Left colon (tissue), 2 donors: ENCODE measurements at regions not wholly inside any gene's neighbourhood (a gene's known extent, or its start where the extent isn't known, plus 50 kb on each side); places are given as distances from the start of the nearest gene placed in this dataset.
"Not testable (repeated sequence)": the region's sequence is repeated elsewhere in the genome, so short reads cannot be mapped to it uniquely, and the experiment has no call there.

Experiments used
- ATAC-seq: fragments of 200-7000 bp; cut with Tn5 transposase; one replicate; pipeline ENCODE4 v1.9.1; 2020; ENCODE audit warnings: mild to moderate bottlenecking, moderate library complexity
- DNase-seq, 2 donors: peaks; one replicate each; pipeline ENCODE4 v3.0.0-alpha.2; 2020
- intact Hi-C, 2 donors: fragments of 100-400 bp; cut with DNase I in 1 of 2; cut with micrococcal nuclease in 1 of 2; formaldehyde crosslinking; loops; one replicate each; pipeline versions ENCODE4 v1.11.2 to v1.14.0; 2022; cut with DNase I, micrococcal nuclease
- donor health status: DM: no; HTN: no; CAD: no.
- donor health status: DM: yes; HTN: yes; CAD: no.

DNA sequence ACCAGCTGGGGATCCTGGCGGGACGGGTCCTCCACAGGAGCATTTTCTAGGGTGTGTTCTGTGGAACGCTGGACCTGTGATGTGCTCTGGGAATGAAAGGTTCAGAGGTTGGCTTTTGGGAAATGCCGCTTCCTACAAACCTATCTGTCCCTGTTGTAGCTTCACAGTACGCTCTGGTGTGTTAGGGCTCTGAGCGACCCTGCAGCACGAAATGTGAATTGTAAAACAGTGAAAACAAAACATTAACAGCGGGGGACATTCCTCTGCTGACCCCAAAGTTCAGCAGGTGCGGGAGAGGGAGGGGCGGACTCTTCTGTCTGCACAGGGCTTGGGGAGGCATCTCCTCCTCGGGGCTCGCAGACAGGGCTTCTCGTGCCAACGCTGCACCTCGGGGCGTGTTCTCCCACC is 155.9 kb downstream of the NRN1 start:
- DNase-seq (peak in 1 of 2 donors; percentile 16), ATAC-seq (peak; percentile 57)
- intact Hi-C loops: no loop called here

- ATAC-seq: no peak
- no peak for DNase-seq
- intact Hi-C loops: no loop called here
These were observed 159.8 kb downstream of the NRN1 start for GRCh38 chr6:5846889-5847288.

- intact Hi-C loops: no loop called here
- DNase-seq (no peak), ATAC-seq (no peak)
These were observed 160.4 kb downstream of the NRN1 start for GRCh38 chr6:5846335-5846734.

DNA sequence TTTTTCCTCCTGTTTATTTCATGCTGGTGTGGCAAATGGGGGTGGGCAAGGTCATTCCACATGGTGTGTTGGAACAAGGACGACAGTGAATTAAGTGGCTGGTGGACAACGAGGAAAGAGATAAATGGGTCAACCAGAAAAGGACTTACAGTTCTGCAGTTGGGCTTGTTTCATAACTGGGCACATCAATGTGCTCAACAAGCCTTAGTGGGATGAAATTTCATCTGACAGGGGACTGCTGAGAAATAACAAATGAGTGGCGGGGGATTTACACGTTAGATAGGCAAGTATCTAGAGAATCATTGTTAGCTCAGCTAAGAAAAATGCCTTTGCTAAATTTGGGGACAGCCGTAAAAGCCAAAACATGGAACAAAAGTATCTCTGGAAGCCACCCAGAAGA is 163.6 kb downstream of the NRN1 start:
- DNase-seq (no peak), ATAC-seq (no peak)
- intact Hi-C loops: no loop called here

DNA sequence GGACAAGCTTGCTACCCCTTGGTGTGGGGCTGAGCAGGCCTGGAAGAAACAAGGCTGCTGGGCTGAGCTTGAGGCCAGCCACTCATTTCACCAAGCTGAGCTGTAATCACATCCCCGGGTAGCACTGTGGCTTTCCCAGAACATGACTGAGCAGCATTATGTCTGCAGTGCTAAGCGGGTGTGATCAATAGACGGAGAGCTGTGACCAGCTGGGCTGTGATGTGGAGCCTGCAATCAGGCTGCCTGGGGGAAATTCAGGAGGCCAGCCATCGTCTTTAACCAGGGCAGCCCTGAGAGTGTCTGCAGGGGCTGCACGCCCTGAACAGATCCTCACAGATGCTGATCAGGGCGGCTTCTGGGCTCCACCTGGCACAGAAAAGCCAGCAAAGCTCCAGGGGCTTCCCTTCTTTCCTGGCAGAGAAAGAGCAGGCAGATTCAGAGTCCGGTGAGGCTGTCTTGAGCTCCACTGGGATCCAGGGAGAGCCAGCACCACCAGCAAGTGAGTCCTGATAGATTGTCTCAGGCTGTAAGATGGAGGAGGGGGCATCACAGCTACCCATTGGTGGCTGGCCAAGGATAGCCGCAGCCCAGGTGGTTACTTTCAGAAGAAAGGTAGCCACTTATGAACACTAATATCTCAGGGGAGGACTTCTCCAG is 165.9 kb downstream of the NRN1 start:
- DNase-seq: no peak
- intact Hi-C loops: no loop called here
- ATAC-seq: no peak

DNA sequence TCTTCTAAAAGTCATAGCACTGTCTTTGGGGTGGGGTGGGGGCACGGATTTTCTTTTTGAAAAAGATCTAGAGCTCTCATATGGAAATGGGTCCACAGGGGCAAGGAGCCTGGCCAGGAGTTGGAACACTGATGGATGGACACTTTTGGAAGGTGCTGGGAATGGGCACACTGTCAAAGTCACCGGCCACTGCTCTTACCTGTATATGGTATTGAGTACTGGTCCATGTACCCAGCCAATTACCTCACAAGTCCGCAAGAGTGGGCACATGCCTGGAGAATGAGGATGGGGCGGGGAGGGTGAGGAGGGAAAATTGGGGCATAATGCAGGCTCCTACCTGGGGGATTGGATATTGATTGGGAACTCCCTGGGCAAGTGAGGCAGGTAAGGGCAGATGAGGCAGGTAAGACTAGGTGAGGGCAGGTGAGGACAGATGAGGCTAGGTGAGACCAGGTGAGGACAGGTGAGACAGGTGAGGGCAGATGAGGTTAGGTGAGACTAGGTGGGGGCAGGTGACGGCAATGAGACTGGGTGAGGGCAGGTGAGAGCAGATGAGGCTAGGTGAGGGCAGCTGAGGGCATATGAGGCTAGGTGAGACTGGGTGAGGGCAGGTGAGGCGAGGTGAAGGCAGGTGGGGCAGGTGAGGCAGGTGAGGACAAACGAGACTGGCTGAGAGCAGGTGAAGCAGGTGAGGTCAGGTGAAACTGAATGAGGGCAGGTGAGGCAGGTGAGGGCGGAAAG is 167.9 kb downstream of the NRN1 start:
- intact Hi-C loops: no loop called here
- ATAC-seq (no peak), DNase-seq (no peak)

DNA sequence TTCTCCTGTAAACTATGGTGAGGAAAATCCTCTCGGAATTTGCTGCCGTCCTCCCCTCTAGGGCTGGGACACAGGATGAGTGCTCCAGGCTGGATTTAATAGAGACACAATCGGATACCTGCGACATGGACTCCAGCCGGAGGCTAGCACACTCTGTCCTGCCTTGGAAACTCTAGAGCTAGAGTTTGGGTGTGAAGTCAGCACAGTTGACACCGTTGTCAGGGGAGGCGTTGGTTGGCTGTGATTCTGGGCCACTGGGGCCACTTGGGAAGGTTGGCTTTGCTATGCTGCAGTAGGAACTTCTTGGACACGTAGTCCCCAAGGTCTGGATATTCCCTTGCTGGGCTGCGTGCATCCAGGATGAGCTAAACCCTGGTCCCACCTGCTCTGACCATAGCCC is 169.4 kb downstream of the NRN1 start:
- DNase-seq: no peak
- intact Hi-C loops: no loop called here
- ATAC-seq: no peak

- ATAC-seq, DNase-seq, intact Hi-C loops: not testable (repeated sequence)
These were observed 170.1 kb downstream of the NRN1 start for GRCh38 chr6:5836597-5836996.

DNA sequence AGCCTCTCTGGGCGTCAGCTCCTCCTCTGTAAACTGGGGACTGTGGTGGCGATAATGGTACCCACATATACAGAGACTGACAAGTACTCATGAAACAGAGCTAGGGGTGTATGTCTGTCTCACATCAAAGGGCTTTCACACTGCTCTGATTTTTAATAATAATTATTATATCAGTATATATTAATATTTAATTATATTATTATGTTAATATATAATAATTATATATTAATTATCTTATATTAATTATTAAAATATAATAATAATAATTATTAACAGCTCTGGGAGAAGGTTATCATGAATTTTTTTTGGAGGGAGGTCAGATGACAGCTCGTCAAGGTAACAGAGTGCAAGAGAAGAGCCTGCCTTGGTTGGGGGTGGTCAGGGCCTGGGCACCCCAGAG is 173.6 kb downstream of the NRN1 start:
- ATAC-seq (no peak), DNase-seq (no peak)
- intact Hi-C loops: no loop called here

GRCh38 chr6:5832668-5833067 is 174.1 kb downstream of the NRN1 start:
- intact Hi-C loops: no loop called here
- ATAC-seq: no peak
- DNase-seq: no peak

DNA sequence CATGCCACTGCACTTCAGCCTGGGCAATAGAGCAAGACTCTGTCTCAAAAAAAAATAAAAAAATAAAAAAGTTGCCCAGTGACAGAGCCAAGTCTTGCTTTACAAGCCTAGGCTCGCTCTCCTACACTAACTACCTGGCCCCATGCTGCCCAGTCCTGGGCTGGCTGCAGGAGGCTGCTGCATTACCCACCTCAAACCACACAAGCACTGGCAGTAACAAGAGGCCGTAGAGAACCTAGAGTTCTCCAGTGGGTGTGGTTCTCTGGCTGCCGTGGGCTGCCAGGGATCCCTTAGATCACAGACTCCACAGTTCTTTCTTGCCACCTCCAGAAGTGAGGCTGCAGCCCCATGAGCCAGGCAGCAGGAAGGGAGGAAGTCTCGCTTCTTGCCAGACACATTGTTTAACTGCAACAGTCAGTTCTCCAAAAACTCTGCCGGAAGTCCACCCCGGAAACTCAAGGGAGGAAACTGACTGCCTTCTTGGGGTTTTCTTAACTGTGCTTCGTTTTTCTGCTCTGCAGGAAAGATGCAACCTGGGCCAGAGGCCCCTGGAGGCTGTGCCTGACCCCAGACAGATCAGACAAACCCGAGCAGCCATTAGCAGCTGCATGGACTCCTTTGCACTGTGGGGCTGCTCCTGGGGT is 175.4 kb downstream of the NRN1 start:
- ATAC-seq: peak; percentile 15
- intact Hi-C loops: not testable (repeated sequence)
- peak in 1 of 2 donors; percentile 19 for DNase-seq

- DNase-seq (no peak), ATAC-seq (no peak)
- intact Hi-C loops: loop anchor here in 1 of 2 donors (5.0 kb wide), 1 partner anchor 44 kb away; no protein-coding TSS in a partner anchor
These were observed 178.4 kb downstream of the NRN1 start for GRCh38 chr6:5828296-5828695.

DNA sequence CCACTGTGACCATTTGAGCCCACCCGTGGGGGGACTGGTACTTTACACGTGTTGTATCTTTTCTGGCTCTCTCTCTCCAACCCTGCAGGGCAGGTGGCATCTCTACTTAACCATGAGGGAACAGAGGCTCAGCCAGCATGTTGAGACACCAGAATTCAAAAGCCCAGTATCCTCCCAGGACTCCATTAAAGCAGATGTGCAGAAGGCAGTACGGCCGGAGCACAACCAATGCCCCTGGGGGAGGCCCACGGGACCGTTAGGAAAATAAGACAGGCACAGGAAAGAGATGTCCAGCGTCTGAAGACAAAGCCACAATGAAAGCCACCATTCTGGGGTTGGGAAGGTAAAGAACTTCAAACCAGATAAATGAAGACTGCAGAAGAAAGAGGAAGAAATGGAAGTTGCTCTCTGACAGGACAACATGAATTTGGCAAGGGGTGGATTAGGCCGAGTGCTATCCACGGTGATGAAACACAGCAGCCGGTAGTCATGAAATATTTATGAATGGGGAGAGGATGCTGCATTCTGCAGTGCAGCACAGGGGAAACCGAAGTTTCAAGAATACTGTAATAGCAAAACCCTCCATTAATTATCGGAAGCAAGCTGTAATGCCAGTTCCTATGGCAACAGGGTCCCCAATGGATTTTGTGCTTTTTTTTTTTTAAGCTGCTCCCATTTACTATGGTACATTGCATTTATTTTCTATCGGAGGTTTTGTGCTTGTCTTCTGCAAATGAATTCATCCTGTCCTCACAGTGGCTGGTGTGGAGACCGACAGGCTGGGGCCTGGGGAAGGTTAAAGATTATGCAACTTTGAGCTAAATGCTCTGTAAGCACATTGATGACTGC is 179.4 kb downstream of the NRN1 start:
- ATAC-seq: no peak
- intact Hi-C loops: loop anchor here in 1 of 2 donors (5.0 kb wide), 1 partner anchor 45 kb away; no protein-coding TSS in a partner anchor
- DNase-seq: no peak

GRCh38 chr6:5824382-5824983 is 182.2 kb downstream of the NRN1 start:
- DNase-seq, ATAC-seq, intact Hi-C loops: not testable (repeated sequence)
